Liver (tissue), 3 donors: ENCODE measurements at regions not wholly inside any gene's neighbourhood (a gene's known extent, or its start where the extent isn't known, plus 50 kb on each side); places are given as distances from the start of the nearest gene placed in this dataset.

ENCODE experiments used
- RAD21 ChIP-seq, 2 donors: IDR thresholded peaks; 2 replicates each; pipeline ENCODE4 v1.6.1; 2016; ENCODE audit warnings: antibody characterized with exemption in 2 of 2, mild to moderate bottlenecking in 2 of 2
- TAF1 ChIP-seq: conservative IDR thresholded peaks from 2 replicates; pipeline ENCODE4 v1.6.1; 2016; ENCODE audit warnings: antibody characterized with exemption, mild to moderate bottlenecking
- TF ChIP-seq, protein P1 (sequence below): fragments of 150-350 bp; IDR thresholded peaks from 2 replicates; pipeline ENCODE4 v1.5.1; 2017; ENCODE audit warnings: improper control_type of control experiment, low read depth, low read length; ENCODE audit not compliant: missing input control
- donor health status: healthy.
- donor health status: healthy.

GRCh38 chr3:20999661-21000060 is 751.3 kb downstream of the ZNF385D start:
- TF ChIP-seq, protein P1, sequence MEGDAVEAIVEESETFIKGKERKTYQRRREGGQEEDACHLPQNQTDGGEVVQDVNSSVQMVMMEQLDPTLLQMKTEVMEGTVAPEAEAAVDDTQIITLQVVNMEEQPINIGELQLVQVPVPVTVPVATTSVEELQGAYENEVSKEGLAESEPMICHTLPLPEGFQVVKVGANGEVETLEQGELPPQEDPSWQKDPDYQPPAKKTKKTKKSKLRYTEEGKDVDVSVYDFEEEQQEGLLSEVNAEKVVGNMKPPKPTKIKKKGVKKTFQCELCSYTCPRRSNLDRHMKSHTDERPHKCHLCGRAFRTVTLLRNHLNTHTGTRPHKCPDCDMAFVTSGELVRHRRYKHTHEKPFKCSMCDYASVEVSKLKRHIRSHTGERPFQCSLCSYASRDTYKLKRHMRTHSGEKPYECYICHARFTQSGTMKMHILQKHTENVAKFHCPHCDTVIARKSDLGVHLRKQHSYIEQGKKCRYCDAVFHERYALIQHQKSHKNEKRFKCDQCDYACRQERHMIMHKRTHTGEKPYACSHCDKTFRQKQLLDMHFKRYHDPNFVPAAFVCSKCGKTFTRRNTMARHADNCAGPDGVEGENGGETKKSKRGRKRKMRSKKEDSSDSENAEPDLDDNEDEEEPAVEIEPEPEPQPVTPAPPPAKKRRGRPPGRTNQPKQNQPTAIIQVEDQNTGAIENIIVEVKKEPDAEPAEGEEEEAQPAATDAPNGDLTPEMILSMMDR: no peak
- TF ChIP-seq RAD21 (IDR thresholded peaks at IDR 0.05) (no peak), TAF1 (no peak)
